GM10266 (cell line): ENCODE measurements at regions not wholly inside any gene's neighbourhood (a gene's known extent, or its start where the extent isn't known, plus 50 kb on each side); places are given as distances from the start of the nearest gene placed in this dataset.

Experiments used
- DNase-seq: peaks from one replicate; pipeline ENCODE4 v3.0.0; 2012; ENCODE audit errors: extremely low spot score
- CTCF ChIP-seq: IDR thresholded peaks from 2 replicates; pipeline ENCODE4 v1.5.1; 2012; ENCODE audit warnings: mild to moderate bottlenecking, low read depth; ENCODE audit not compliant: control insufficient read depth, insufficient read depth; ENCODE audit errors: missing control alignments

- no peak for TF ChIP-seq CTCF
- DNase-seq: no peak
These were observed 126.9 kb upstream of the TBX20 start for GRCh38 chr7:35380739-35381224.

GRCh38 chr7:35379481-35379880 is 125.6 kb upstream of the TBX20 start:
- DNase-seq: no peak
- TF ChIP-seq CTCF: no peak

- TF ChIP-seq CTCF: no peak
- DNase-seq: no peak
These were observed 121.6 kb upstream of the TBX20 start for GRCh38 chr7:35375516-35375915.

- DNase-seq: no peak
- TF ChIP-seq CTCF: no peak
These were observed 121.0 kb upstream of the TBX20 start for GRCh38 chr7:35374858-35375257.

- TF ChIP-seq CTCF: no peak
- DNase-seq: no peak
These were observed 117.3 kb upstream of the TBX20 start for GRCh38 chr7:35371221-35371620.

GRCh38 chr7:35370687-35371086 is 116.8 kb upstream of the TBX20 start:
- TF ChIP-seq CTCF: no peak
- DNase-seq: no peak

- no peak for DNase-seq
- no peak for TF ChIP-seq CTCF
These were observed 112.6 kb upstream of the TBX20 start for GRCh38 chr7:35366167-35367155.
